ENCODE measurements at regions not wholly inside any gene's neighbourhood (a gene's known extent, or its start where the extent isn't known, plus 50 kb on each side); places are given as distances from the start of the nearest gene placed in this dataset.

DNA sequence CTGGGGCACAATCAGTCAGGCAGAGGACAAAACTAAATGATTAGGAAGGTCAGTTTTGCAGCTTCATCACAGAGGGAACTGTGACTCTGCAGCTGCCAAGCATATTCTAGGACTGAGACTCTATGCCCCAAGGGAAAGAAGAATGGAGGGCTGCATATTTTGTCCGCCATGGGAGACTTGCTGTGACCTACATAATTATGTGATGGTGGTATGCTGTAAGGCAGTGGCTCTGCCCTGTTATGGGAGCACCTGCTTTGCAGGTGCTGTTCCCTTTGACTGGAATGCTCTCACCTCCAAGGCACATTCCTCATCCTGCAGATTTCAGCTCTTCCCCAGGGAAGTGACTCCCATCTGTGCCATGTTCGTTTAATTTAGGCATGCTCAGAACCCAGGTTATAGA, 261.9 kb upstream of the EPHA4 start:
- TF ChIP-seq, protein P1, sequence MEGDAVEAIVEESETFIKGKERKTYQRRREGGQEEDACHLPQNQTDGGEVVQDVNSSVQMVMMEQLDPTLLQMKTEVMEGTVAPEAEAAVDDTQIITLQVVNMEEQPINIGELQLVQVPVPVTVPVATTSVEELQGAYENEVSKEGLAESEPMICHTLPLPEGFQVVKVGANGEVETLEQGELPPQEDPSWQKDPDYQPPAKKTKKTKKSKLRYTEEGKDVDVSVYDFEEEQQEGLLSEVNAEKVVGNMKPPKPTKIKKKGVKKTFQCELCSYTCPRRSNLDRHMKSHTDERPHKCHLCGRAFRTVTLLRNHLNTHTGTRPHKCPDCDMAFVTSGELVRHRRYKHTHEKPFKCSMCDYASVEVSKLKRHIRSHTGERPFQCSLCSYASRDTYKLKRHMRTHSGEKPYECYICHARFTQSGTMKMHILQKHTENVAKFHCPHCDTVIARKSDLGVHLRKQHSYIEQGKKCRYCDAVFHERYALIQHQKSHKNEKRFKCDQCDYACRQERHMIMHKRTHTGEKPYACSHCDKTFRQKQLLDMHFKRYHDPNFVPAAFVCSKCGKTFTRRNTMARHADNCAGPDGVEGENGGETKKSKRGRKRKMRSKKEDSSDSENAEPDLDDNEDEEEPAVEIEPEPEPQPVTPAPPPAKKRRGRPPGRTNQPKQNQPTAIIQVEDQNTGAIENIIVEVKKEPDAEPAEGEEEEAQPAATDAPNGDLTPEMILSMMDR (IDR thresholded peaks at IDR 0.05) = no peak
- TF ChIP-seq POLR2A (IDR thresholded peaks at IDR 0.05) = no peak
